ENCODE measurements at regions not wholly inside any gene's neighbourhood (a gene's known extent, or its start where the extent isn't known, plus 50 kb on each side); places are given as distances from the start of the nearest gene placed in this dataset.

GRCh38 chr11:104602643-104603042 lies 295.6 kb downstream of the CASP12 start (continued):
- TF ChIP-seq RFX5 (IDR thresholded peaks at IDR 0.05; ENCODE audit: borderline replicate concordance, low read depth, low read length) (no peak), RXRA (IDR thresholded peaks at IDR 0.05; ENCODE audit: insufficient read depth, low read depth, low read length) (no peak), CBX8 (IDR thresholded peaks at IDR 0.05; ENCODE audit: borderline replicate concordance, low read depth, low read length) (no peak)

Data from H1 (cell line).